DMS53 treated with DMSO at 0.1 percent for 48 hours (cell line): ENCODE measurements at regions not wholly inside any gene's neighbourhood (a gene's known extent, or its start where the extent isn't known, plus 50 kb on each side); places are given as distances from the start of the nearest gene placed in this dataset.

ENCODE experiments used
- DNase-seq: peaks from one replicate; lab custom pipeline; 2025; ENCODE audit not compliant: unreplicated experiment; lab: John Stamatoyannopoulos, UW

GRCh38 chr16:51753467-51754127 lies 602.5 kb upstream of the SALL1 start:
- no peak for DNase-seq

- DNase-seq = no peak
These were observed 601.4 kb upstream of the SALL1 start for GRCh38 chr16:51752438-51752995.

GRCh38 chr16:51747329-51747728 lies 596.3 kb upstream of the SALL1 start:
- DNase-seq = no peak

- no peak for DNase-seq
These were observed 583.1 kb upstream of the SALL1 start for GRCh38 chr16:51734220-51734619.

GRCh38 chr16:51733181-51733580 lies 582.1 kb upstream of the SALL1 start:
- DNase-seq = no peak

- no peak for DNase-seq
These were observed 580.1 kb upstream of the SALL1 start for GRCh38 chr16:51731160-51731559.

- DNase-seq = no peak
These were observed 572.1 kb upstream of the SALL1 start for GRCh38 chr16:51723036-51723724.

GRCh38 chr16:51722467-51722866 lies 571.4 kb upstream of the SALL1 start:
- DNase-seq = no peak

GRCh38 chr16:51719376-51719775 lies 568.3 kb upstream of the SALL1 start:
- DNase-seq = no peak

GRCh38 chr16:51716195-51716594 lies 565.1 kb upstream of the SALL1 start:
- no peak for DNase-seq

GRCh38 chr16:51713502-51713901 lies 562.4 kb upstream of the SALL1 start:
- no peak for DNase-seq

- no peak for DNase-seq
These were observed 560.0 kb upstream of the SALL1 start for GRCh38 chr16:51710905-51711563.

GRCh38 chr16:51710186-51710585 lies 559.1 kb upstream of the SALL1 start:
- no peak for DNase-seq

- DNase-seq = no peak
These were observed 557.8 kb upstream of the SALL1 start for GRCh38 chr16:51708861-51709260.

- DNase-seq = no peak
These were observed 556.6 kb upstream of the SALL1 start for GRCh38 chr16:51707666-51708065.

GRCh38 chr16:51705142-51705541 lies 554.1 kb upstream of the SALL1 start:
- DNase-seq = no peak

GRCh38 chr16:51701025-51701424 lies 550.0 kb upstream of the SALL1 start:
- DNase-seq = no peak

GRCh38 chr16:51699686-51700396 lies 548.8 kb upstream of the SALL1 start:
- DNase-seq = no peak

GRCh38 chr16:51698647-51699046 lies 547.6 kb upstream of the SALL1 start:
- DNase-seq = no peak

GRCh38 chr16:51697454-51697853 lies 546.4 kb upstream of the SALL1 start:
- no peak for DNase-seq

GRCh38 chr16:51696376-51696775 lies 545.3 kb upstream of the SALL1 start:
- DNase-seq = no peak
